Loucy (cell line): ENCODE measurements at regions not wholly inside any gene's neighbourhood (a gene's known extent, or its start where the extent isn't known, plus 50 kb on each side); places are given as distances from the start of the nearest gene placed in this dataset.

Experiments
- CTCF ChIP-seq: fragments of 200-600 bp; sonication (generic); conservative IDR thresholded peaks from 2 replicates; pipeline ENCODE4 v1.5.1; 2014; ENCODE audit warnings: mild to moderate bottlenecking, antibody characterized with exemption, low read length
- EZH2phosphoT487 ChIP-seq: fragments of 200-600 bp; IDR thresholded peaks from 2 replicates; pipeline ENCODE4 v1.6.1; 2018; ENCODE audit warnings: antibody characterized with exemption, mild to moderate bottlenecking, moderate library complexity, borderline replicate concordance

GRCh38 chr13:53494406-53494805 is 465.8 kb downstream of the OLFM4 start:
- TF ChIP-seq CTCF, result no peak
- no peak for TF ChIP-seq EZH2phosphoT487
